ENCODE measurements at regions not wholly inside any gene's neighbourhood (a gene's known extent, or its start where the extent isn't known, plus 50 kb on each side); places are given as distances from the start of the nearest gene placed in this dataset.

DNA sequence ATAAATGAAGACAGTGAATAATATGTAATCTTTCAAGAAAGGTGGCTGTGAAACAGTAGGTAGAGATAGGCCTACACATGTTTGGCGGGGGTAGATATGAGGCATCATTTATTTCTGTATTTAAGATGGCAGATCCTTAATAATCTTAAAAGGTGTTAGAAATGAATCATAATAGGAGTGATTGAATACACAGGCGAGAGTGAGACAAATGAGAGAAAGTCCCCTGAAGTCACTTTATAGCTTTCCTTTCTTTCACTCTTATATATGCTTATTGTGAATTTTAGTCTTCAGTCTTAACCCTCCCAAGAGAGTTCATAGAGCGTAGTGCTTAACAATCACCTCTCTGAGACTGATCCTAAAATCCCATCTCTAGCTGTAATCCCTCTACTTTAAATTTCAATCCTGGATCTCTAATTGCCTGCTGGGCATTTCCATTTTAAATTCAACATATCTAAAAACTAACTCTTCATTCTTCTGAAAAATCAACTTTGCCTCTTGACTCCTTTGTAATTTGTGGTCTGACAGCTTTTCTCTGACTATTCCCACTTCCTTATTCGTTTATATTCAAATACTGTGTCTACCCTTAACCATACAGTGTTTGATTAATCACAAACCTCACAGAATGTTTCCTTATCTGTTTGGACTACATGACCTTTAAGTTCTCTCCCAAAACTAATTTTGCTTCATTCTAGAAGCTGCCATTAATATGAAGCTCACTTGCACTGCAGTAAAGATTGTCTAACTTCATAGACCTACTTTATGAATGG is 463.7 kb upstream of the FSIP2 start:
- TF ChIP-seq ZFX (IDR thresholded peaks at IDR 0.05; ENCODE audit: borderline replicate concordance) = no peak
- TF ChIP-seq, protein P1, sequence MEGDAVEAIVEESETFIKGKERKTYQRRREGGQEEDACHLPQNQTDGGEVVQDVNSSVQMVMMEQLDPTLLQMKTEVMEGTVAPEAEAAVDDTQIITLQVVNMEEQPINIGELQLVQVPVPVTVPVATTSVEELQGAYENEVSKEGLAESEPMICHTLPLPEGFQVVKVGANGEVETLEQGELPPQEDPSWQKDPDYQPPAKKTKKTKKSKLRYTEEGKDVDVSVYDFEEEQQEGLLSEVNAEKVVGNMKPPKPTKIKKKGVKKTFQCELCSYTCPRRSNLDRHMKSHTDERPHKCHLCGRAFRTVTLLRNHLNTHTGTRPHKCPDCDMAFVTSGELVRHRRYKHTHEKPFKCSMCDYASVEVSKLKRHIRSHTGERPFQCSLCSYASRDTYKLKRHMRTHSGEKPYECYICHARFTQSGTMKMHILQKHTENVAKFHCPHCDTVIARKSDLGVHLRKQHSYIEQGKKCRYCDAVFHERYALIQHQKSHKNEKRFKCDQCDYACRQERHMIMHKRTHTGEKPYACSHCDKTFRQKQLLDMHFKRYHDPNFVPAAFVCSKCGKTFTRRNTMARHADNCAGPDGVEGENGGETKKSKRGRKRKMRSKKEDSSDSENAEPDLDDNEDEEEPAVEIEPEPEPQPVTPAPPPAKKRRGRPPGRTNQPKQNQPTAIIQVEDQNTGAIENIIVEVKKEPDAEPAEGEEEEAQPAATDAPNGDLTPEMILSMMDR (IDR thresholded peaks at IDR 0.05) = no peak
- no peak overlapping the region for H3K27ac ChIP-seq

DNA sequence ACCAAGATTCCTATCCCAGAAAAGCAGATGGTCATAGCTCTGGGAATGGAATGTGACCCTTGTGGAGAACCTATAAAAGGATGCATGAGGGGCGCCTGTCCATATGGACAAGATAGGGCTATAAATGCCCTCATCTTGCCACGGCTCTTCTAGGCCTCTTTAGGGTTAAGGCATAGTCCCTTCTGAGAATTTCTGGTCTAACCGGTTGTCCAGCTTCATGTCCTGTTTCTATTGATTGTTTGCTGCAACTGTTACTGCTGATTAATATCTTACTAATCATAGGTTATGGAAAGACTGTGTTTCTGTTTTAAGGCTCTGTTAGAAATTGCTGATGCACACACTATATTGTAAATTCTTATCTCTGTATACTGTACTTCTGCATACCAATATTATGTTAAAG is 462.6 kb upstream of the FSIP2 start:
- H3K27ac ChIP-seq = peak overlapping the region; percentile 31; the same call in 1 of the 2 replicates

DNA sequence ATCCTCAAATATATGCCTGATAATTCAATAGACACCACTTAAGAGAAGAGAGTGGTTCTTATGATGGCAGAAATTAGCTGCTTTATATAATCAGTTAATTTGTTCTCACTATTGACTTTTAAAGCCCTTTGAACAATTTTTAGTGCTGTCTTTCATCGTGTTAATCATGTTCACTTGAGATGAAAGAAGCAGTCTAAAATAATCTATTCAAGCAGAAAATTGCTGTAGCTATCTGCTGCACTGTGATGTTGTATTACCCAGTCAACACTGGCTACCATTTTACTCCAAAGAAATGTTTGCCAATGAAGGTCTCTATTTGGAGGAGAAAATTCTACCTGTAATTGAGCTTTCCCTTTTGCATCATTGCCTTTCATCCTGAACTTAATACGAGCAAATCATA is 459.8 kb upstream of the FSIP2 start:
- TF ChIP-seq, protein P1 (IDR thresholded peaks at IDR 0.05) = no peak
- TF ChIP-seq ZFX (IDR thresholded peaks at IDR 0.05; ENCODE audit: borderline replicate concordance) = no peak

DNA sequence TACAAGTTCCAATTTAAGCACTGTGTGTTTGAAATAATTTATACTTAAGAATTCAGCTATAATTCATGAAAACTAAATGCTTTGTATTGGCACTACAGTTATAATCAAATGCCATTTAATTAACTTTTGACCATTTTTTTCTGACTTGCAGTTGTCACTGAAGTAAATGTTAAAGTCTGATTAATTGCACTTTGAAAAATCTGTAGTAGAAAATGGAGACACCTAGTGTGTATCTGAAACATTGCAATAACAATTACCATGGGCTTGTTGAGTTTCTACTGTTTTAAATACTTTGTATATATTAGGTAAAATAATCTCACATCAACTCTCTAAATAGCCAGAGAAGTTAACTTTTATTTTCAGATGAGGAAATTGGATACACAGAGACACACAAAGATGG is 458.6 kb upstream of the FSIP2 start:
- TF ChIP-seq, protein P1 (IDR thresholded peaks at IDR 0.05) = peak; percentile 74
- TF ChIP-seq ZFX (IDR thresholded peaks at IDR 0.05; ENCODE audit: borderline replicate concordance) = no peak
- no peak overlapping the region for H3K27ac ChIP-seq

More for the DNA sequence above, 459.8 kb upstream of the FSIP2 start:
- no peak overlapping the region for H3K27ac ChIP-seq

DNA sequence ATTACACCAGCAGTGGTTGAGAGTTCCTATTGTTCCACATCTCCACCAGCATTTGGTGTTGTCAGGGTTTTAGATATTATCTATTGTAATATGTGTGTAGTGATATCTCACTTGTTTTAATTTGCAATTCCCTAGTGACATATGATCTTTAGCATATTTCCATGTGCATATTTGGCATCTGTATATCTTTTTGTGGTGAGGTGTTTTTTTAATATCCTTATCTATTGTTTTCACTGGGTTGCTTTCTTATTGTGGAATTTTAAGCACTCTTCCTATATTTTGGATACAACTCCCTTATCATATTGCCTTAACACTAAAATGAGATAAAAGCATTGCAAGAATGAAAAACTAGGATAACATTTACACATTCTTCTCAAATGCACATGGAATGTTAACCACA is 453.9 kb upstream of the FSIP2 start:
- no peak for TF ChIP-seq ZFX (IDR thresholded peaks at IDR 0.05; ENCODE audit: borderline replicate concordance)
- TF ChIP-seq, protein P1 (IDR thresholded peaks at IDR 0.05) = no peak
- no peak overlapping the region for H3K27ac ChIP-seq

DNA sequence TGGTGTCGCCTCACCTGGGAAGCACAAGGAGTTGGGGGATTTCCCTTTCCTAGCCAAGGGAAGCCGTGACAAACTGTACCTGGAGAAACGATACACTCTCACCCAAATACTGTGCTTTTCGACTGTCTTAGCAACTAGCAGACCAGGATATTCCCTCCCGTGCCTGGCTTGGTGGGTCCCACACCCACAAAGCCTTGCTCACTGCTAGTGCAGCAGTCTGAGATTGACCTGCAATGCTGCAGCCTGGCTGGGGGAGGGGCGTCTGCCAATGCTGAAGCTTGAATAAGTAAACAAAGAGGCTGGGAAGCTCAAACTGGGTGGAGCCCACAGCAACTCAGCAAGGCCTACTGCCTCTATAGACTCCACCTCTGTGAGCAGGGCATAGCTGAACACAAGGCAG is 448.6 kb upstream of the FSIP2 start:
- peak overlapping the region; percentile 73 for H3K27ac ChIP-seq

DNA sequence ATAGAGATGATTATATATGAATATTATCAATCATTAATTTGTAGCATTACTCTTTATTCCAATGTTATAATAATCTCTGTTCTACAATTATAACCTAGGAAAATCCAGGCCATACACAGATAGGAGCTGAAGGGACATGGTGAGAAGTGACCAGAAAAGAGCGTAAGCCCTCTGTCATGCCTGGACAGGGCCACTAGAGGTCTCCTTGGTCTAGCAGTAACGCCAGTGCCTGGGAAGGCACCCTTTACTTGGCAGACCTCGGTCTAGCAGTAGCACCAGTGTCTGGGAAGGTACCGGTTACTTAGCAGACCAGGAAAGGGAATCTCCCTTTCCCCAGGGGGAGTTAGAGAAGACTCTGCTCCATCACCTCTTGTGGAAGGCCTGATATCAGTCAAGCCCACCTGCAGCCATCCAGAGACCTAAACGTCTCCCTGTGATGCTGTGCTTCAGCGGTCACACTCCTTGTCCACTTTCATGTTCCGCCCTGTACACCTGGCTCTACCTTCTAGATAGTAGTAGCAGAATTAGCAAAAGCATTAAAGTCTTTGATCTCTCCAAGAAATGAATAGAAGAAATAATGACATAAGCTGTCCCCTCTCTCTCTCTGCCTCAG is 447.5 kb upstream of the FSIP2 start:
- H3K27ac ChIP-seq = no peak overlapping the region
- TF ChIP-seq, protein P1 (IDR thresholded peaks at IDR 0.05) = peak; percentile 77
- no peak for TF ChIP-seq ZFX (IDR thresholded peaks at IDR 0.05; ENCODE audit: borderline replicate concordance)

DNA sequence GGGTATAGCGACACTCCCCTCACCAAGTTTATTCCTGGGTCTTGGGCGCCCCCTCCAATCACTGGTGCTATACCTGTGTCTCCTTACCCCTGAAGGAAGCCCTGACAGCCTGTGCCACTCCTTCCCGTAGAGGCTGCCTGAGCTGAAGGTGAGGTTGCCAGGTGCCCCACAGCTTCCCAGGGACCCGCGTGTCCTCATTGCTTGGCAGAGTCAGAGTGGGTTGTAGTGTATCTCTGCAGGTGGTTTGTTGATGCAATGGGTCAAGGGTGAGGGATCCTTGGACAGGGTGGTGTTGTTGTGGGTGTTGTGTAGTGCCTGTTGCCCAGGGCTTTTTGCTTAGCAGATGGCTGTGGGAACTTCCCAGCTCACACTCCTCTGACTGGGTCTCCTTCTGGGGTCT is 438.7 kb upstream of the FSIP2 start:
- no peak overlapping the region for H3K27ac ChIP-seq
- no peak for TF ChIP-seq ZFX (IDR thresholded peaks at IDR 0.05; ENCODE audit: borderline replicate concordance)
- TF ChIP-seq, protein P1 (IDR thresholded peaks at IDR 0.05) = no peak

All from 22Rv1 (cell line).